HepG2 (cell line): ENCODE measurements at regions not wholly inside any gene's neighbourhood (a gene's known extent, or its start where the extent isn't known, plus 50 kb on each side); places are given as distances from the start of the nearest gene placed in this dataset.

Experiments used
- ARID3A ChIP-seq: IDR thresholded peaks from 2 replicates; pipeline ENCODE4 v1.6.1; 2012; ENCODE audit warnings: low read depth, low read length, improper control_type of control experiment
- ATF1 ChIP-seq: IDR thresholded peaks from 2 replicates; pipeline ENCODE4 v1.6.1; 2016; ENCODE audit warnings: mild to moderate bottlenecking, control low read depth
- ERF ChIP-seq: IDR thresholded peaks from 2 replicates; pipeline ENCODE4 v1.6.1; 2018; ENCODE audit warnings: missing biosample characterization, missing genetic modification reagents
- FOXA1 ChIP-seq, 2 experiments: fragments of 450-650 bp in 1 of 2; sonication (generic) in 1 of 2; formaldehyde crosslinking in 1 of 2; IDR thresholded peaks; 2 replicates each; pipeline versions ENCODE4 v1.4.0 to v1.6.1; 2016 to 2020; ENCODE audit warnings: missing genetic modification reagents in 1 of 2
- FOXP4 ChIP-seq: sonication (generic); formaldehyde crosslinking; IDR thresholded peaks from 2 replicates; pipeline ENCODE4 v1.4.0; 2020; ENCODE audit warnings: missing genetic modification reagents
- GPN1 ChIP-seq: sonication (generic); formaldehyde crosslinking; IDR thresholded peaks from 2 replicates; pipeline ENCODE4 v1.5.1; 2020; ENCODE audit warnings: missing genetic modification reagents, borderline replicate concordance
- HNF4G ChIP-seq, 2 experiments: sonication (generic) in 1 of 2; formaldehyde crosslinking in 1 of 2; IDR thresholded peaks; 2 replicates each; pipeline versions ENCODE4 v1.4.0 to v1.6.1; 2011 to 2020; ENCODE audit warnings: borderline replicate concordance in 2 of 2, low read depth in 2 of 2, mild to moderate bottlenecking in 2 of 2, low read length in 1 of 2, missing genetic modification reagents in 1 of 2, moderate library complexity in 1 of 2
- NR2F6 ChIP-seq, 2 experiments: IDR thresholded peaks; 2 replicates each; pipeline ENCODE4 v1.6.1; 2016; ENCODE audit warnings: antibody characterized with exemption in 1 of 2, mild to moderate bottlenecking in 1 of 2
- PAXIP1 ChIP-seq: sonication (generic); formaldehyde crosslinking; conservative IDR thresholded peaks from 2 replicates; pipeline ENCODE4 v1.4.0; 2020; ENCODE audit warnings: mild to moderate bottlenecking, missing genetic modification reagents, moderate library complexity
- SOX13 ChIP-seq, 3 experiments: fragments of 450-650 bp in 1 of 3; sonication (generic) in 1 of 3; formaldehyde crosslinking in 1 of 3; IDR thresholded peaks in 2 of 3; conservative IDR thresholded peaks in 1 of 3; 2 replicates each; pipeline versions ENCODE4 v1.5.0 to v1.6.1; 2016 to 2020; ENCODE audit warnings: antibody characterized with exemption in 1 of 3, mild to moderate bottlenecking in 1 of 3, missing compliant biosample characterization in 1 of 3, missing genetic modification reagents in 1 of 3, moderate library complexity in 1 of 3
- TARDBP ChIP-seq: sonication (generic); formaldehyde crosslinking; IDR thresholded peaks from 2 replicates; pipeline ENCODE4 v1.8.0; 2022; ENCODE audit warnings: mild to moderate bottlenecking, missing genetic modification reagents
- TOE1 ChIP-seq: sonication (generic); formaldehyde crosslinking; IDR thresholded peaks from 2 replicates; pipeline ENCODE4 v1.4.0; 2020; ENCODE audit warnings: mild to moderate bottlenecking, missing genetic modification reagents
- XRCC5 ChIP-seq: fragments of 200-400 bp; formaldehyde crosslinking; optimal IDR thresholded peaks from 2 replicates; pipeline ENCODE3; 2017; ENCODE audit warnings: mild to moderate bottlenecking, low read length
- ZEB1 ChIP-seq: IDR thresholded peaks from 2 replicates; pipeline ENCODE4 v1.6.1; 2012; ENCODE audit warnings: mild to moderate bottlenecking, low read depth, inconsistent platforms; ENCODE audit not compliant: insufficient replicate concordance
- ZNF775 ChIP-seq: sonication (generic); formaldehyde crosslinking; IDR thresholded peaks from 2 replicates; pipeline ENCODE4 v1.4.0; 2020; ENCODE audit warnings: missing genetic modification reagents, mild to moderate bottlenecking, moderate library complexity, borderline replicate concordance
- ZNF792 ChIP-seq: IDR thresholded peaks from 2 replicates; pipeline ENCODE4 v1.6.1; 2016

- no peak for TF ChIP-seq TARDBP (CRISPR knock-in tag)
- TF ChIP-seq ZEB1, result no peak
- peak; percentile 39; the same call in 1 of the 2 replicates for TF ChIP-seq ZNF792
- peak; percentile 61 for TF ChIP-seq XRCC5
- TF ChIP-seq SOX13 (IDR thresholded peaks at IDR 0.05), result no peak
- TF ChIP-seq SOX13 (CRISPR knock-in tag; conservative IDR thresholded peaks at IDR 0.05 in 1 of 2, IDR thresholded peaks at IDR 0.05 in 1 of 2), result 0 out of 4 replicates have a peak, but pooled peaks of 1 of the 2 experiments have one; percentile 15
- TF ChIP-seq TOE1 (CRISPR knock-in tag), result no peak
- TF ChIP-seq GPN1 (CRISPR knock-in tag), result no peak
- TF ChIP-seq FOXP4 (CRISPR knock-in tag), result peak; percentile 35; the same call in 1 of the 2 replicates
- TF ChIP-seq PAXIP1 (CRISPR knock-in tag), result 0 out of 2 replicates have a peak, but pooled peaks have one; percentile 25
- no peak for TF ChIP-seq FOXA1 (IDR thresholded peaks at IDR 0.05)
- no peak for TF ChIP-seq FOXA1 (CRISPR knock-in tag; IDR thresholded peaks at IDR 0.05)
- TF ChIP-seq ERF (CRISPR knock-in tag), result no peak
- peak; percentile 40 for TF ChIP-seq HNF4G (IDR thresholded peaks at IDR 0.05; ENCODE audit: borderline replicate concordance, low read depth, low read length)
- TF ChIP-seq HNF4G (CRISPR knock-in tag; IDR thresholded peaks at IDR 0.05; ENCODE audit: borderline replicate concordance, low read depth), result no peak
- peak; percentile 39; the same call in 1 of the 2 replicates for TF ChIP-seq ATF1 (CRISPR knock-in tag)
- TF ChIP-seq ZNF775, result no peak
- peak; percentile 32; the same call in 1 of the 2 replicates for TF ChIP-seq ARID3A
- TF ChIP-seq NR2F6 (IDR thresholded peaks at IDR 0.05), result peak; percentile 36; the same call in 1 of the 2 replicates
- TF ChIP-seq NR2F6 (CRISPR knock-in tag; IDR thresholded peaks at IDR 0.05), result peak; percentile 75
These were observed 161.0 kb downstream of the SKIDA1 start (continued) for GRCh38 chr10:21364196-21365114.
